GM12878 (cell line): ENCODE measurements at regions not wholly inside any gene's neighbourhood (a gene's known extent, or its start where the extent isn't known, plus 50 kb on each side); places are given as distances from the start of the nearest gene placed in this dataset.
A peak's percentile ranks its signal among the peaks of the same experiment; 100 is the strongest.

ENCODE experiments used
- ATAC-seq: fragments of 200-7000 bp; cut with Tn5 transposase; 3 replicates; pipeline ENCODE4 v1.9.1; 2020; ENCODE audit warnings: mild to moderate bottlenecking, moderate library complexity
- BruUV-seq: library from RNA; stranded (reverse); fragments of 400-500 nt; replicated peaks from 2 replicates; lab custom pipeline; 2021; lab: Mats Ljungman, UMichigan
- CTCF ChIA-PET: fragments of 300-600 bp; sonication (Branson Sonifier 250); formaldehyde crosslinking; extraction: SDS; loops from one replicate; lab custom pipeline; 2021; ENCODE audit warnings: inconsistent platforms; lab: Yijun Ruan, JAX
- POLR2A ChIA-PET: fragments of 350-600 bp; formaldehyde crosslinking; extraction: SDS; loops from one replicate; lab custom pipeline; 2021; ENCODE audit warnings: inconsistent platforms; lab: Charles Lee
- RAD21 ChIA-PET: fragments of 300-600 bp; sonication (Branson Sonifier 250); formaldehyde crosslinking; loops from one replicate; lab custom pipeline; 2023; ENCODE audit warnings: antibody characterized with exemption; ENCODE audit not compliant: unreplicated experiment; lab: Charles Lee
- SMC1A ChIA-PET: fragments of 300-600 bp; sonication (Branson Sonifier 250); formaldehyde crosslinking; loops from one replicate; lab custom pipeline; 2023; ENCODE audit not compliant: unreplicated experiment, uncharacterized antibody; lab: Charles Lee
- DNase-seq: peaks from one replicate; pipeline ENCODE4 v3.0.0-alpha.2; 2011; ENCODE audit warnings: low read depth, low spot score
- FAIRE-seq: peaks from 3 replicates; lab custom pipeline; 2011; peaks lifted over from hg19 to GRCh38; lab: Jason Lieb, UNC
- H2AFZ ChIP-seq: 2 replicates; pipeline ENCODE4 v1.6.0; 2011; ENCODE audit warnings: low read depth, low read length, control low read depth; ENCODE audit not compliant: control insufficient read depth
- H3K27ac ChIP-seq: 2 replicates; pipeline ENCODE4 v1.5.1; 2011; ENCODE audit warnings: control low read depth; ENCODE audit not compliant: control insufficient read depth, insufficient read depth
- H3K27me3 ChIP-seq, 2 experiments: replicated peaks in 1 of 2; 2 replicates each; pipeline versions ENCODE4 v1.6.0 to v1.6.1; 2011; ENCODE audit warnings: low read length in 1 of 2; ENCODE audit not compliant: control insufficient read depth in 2 of 2, insufficient read depth in 2 of 2
- H3K36me3 ChIP-seq, 2 experiments: 2 replicates each; pipeline ENCODE4 v1.5.1; 2011; ENCODE audit warnings: low read length in 1 of 2; ENCODE audit not compliant: control insufficient read depth in 2 of 2, insufficient read depth in 2 of 2
- H3K4me1 ChIP-seq: 2 replicates; pipeline ENCODE4 v1.6.1; 2011; ENCODE audit warnings: mild to moderate bottlenecking, low read length, moderate library complexity, mixed read lengths; ENCODE audit not compliant: control insufficient read depth, insufficient read depth
- H3K4me2 ChIP-seq: 2 replicates; pipeline ENCODE4 v1.6.0; 2011; ENCODE audit warnings: control low read depth; ENCODE audit not compliant: control insufficient read depth, insufficient read depth
- H3K4me3 ChIP-seq: fragments of 200-600 bp; sonication (generic); 2 replicates; pipeline ENCODE4 v1.5.1; 2016
- H3K79me2 ChIP-seq: 2 replicates; pipeline ENCODE4 v1.6.0; 2011; ENCODE audit warnings: low read length; ENCODE audit not compliant: control insufficient read depth, insufficient read depth
- H3K9ac ChIP-seq: 2 replicates; pipeline ENCODE4 v1.8.0; 2011; ENCODE audit warnings: low read length, control low read depth, mixed read lengths; ENCODE audit not compliant: control insufficient read depth, insufficient read depth
- H3K9me3 ChIP-seq: replicated peaks from 3 replicates; pipeline ENCODE4 v1.5.1; 2011; ENCODE audit warnings: mild to moderate bottlenecking, low read length; ENCODE audit not compliant: control insufficient read depth, insufficient read depth
- H4K20me1 ChIP-seq: 2 replicates; pipeline ENCODE4 v1.6.0; 2011; ENCODE audit not compliant: control insufficient read depth, insufficient read depth
- CHD1 ChIP-seq: IDR thresholded peaks from 2 replicates; pipeline ENCODE4 v1.6.1; 2012; ENCODE audit warnings: low read depth, low read length, improper control_type of control experiment
- CHD4 ChIP-seq: fragments of 200-600 bp; sonication (generic); IDR thresholded peaks from 2 replicates; pipeline ENCODE4 v1.6.1; 2016; ENCODE audit warnings: mild to moderate bottlenecking
- ESRRA ChIP-seq: IDR thresholded peaks from 2 replicates; pipeline ENCODE4 v1.6.1; 2012; ENCODE audit warnings: mild to moderate bottlenecking, low read length, improper control_type of control experiment
- IKZF2 ChIP-seq, 2 experiments: fragments of 450-650 bp; IDR thresholded peaks; 2 replicates each; pipeline ENCODE4 v1.6.1; 2017; ENCODE audit warnings: mild to moderate bottlenecking in 2 of 2, moderate library complexity in 2 of 2
- IRF4 ChIP-seq: IDR thresholded peaks from 2 replicates; pipeline ENCODE4 v1.6.1; 2011; ENCODE audit warnings: low read depth, low read length
- KDM1A ChIP-seq: fragments of 200-600 bp; sonication (generic); IDR thresholded peaks from 2 replicates; pipeline ENCODE4 v1.6.1; 2016; ENCODE audit warnings: borderline replicate concordance
- RUNX3 ChIP-seq: IDR thresholded peaks from 2 replicates; pipeline ENCODE4 v1.6.1; 2012; ENCODE audit warnings: low read length, inconsistent platforms
- SIN3A ChIP-seq: IDR thresholded peaks from 2 replicates; pipeline ENCODE4 v1.6.1; 2012; ENCODE audit warnings: low read depth, low read length, improper control_type of control experiment
- SUPT20H ChIP-seq: IDR thresholded peaks from 2 replicates; pipeline ENCODE4 v1.6.1; 2011; ENCODE audit warnings: low read depth, mild to moderate bottlenecking, low read length, moderate library complexity, borderline replicate concordance; ENCODE audit not compliant: control insufficient read depth
- SUZ12 ChIP-seq: fragments of 200-600 bp; sonication (generic); IDR thresholded peaks from one replicate; pipeline ENCODE4 v1.6.1; 2018; ENCODE audit warnings: antibody characterized with exemption, mild to moderate bottlenecking; ENCODE audit not compliant: unreplicated experiment
- TBL1XR1 ChIP-seq: IDR thresholded peaks from 2 replicates; pipeline ENCODE4 v1.6.1; 2012; ENCODE audit warnings: low read depth, low read length, improper control_type of control experiment
- ZZZ3 ChIP-seq: IDR thresholded peaks from 2 replicates; pipeline ENCODE4 v1.6.1; 2011; ENCODE audit warnings: low read depth; ENCODE audit not compliant: control insufficient read depth, insufficient read length
- WGBS: methylation state at CpG from one replicate; pipeline ENCODE4 v1.1.6; 2016; ENCODE audit warnings: low lambda C conversion rate; ENCODE audit not compliant: insufficient replicate concordance, insufficient coverage; ENCODE audit errors: missing lambda C conversion rate; 5-methylcytosine and 5-hydroxymethylcytosine counted together
- in situ Hi-C: fragments of 300-500 bp; cut with MboI; formaldehyde crosslinking; loops from 9 replicates; pipeline ENCODE4 v1.14.3; 2018; ENCODE audit warnings: mixed read lengths
- intact Hi-C: fragments of 100-400 bp; cut with micrococcal nuclease; formaldehyde crosslinking; loops from one replicate; pipeline ENCODE4 v1.14.2; 2022; ENCODE audit not compliant: unreplicated experiment
- TF ChIP-seq, protein P1 (sequence below): fragments of 450-650 bp; IDR thresholded peaks from 2 replicates; pipeline ENCODE4 v1.6.1; 2016; ENCODE audit warnings: mild to moderate bottlenecking
- TF ChIP-seq, protein P2 (sequence below): IDR thresholded peaks from 2 replicates; pipeline ENCODE4 v1.6.1; 2012; ENCODE audit warnings: low read depth, low read length, improper control_type of control experiment
- TF ChIP-seq, protein P3 (sequence below): fragments of 450-650 bp; IDR thresholded peaks from 2 replicates; pipeline ENCODE4 v1.6.1; 2016; ENCODE audit warnings: mild to moderate bottlenecking, moderate library complexity, borderline replicate concordance

DNA sequence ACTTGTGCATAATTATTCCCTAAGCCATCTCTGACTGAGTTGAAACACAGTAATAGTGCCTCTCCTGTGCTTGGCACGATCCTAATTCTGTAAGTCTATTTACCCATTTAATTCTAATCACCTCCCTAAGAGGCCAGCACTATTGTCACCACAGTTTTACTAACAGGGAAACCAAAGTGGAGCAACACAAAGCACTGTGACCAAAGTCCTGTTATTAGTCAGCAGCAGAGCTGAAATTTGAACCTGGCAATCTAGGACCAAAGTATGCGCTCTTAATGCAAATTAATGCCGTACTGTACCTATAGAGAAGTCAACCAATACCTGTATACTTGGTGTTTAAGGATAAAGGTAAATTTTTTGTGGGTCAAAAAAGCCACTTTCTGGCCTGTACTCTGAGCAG lies 77.1 kb upstream of the CNTLN start:
- ATAC-seq, result peak; percentile 56

DNA sequence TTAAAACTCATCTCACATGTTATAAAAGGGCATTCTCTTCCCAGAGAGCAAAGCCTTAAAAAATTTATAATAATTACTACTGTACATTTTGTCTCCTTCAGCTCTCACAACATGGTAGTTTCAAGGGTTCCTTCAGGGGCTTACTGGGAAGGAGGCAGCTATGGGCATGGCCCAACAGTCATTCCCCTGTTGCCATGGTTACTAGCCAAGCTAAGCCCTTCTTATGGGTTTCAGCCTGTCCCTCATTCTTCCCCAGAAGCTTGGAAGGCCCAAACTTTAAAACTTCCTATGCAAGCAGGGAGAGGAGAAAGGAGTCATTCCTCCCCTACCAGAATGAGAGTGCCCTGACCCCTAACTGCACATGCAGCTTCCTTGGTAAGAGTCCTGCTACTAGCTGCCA lies 82.2 kb upstream of the CNTLN start:
- no peak for FAIRE-seq
- TF ChIP-seq ESRRA (no peak), SIN3A (no peak), SUPT20H (no peak), CHD4 (no peak), RUNX3 (no peak), ZZZ3 (no peak), CHD1 (no peak), SUZ12 (no peak)
- TF ChIP-seq, protein P1, sequence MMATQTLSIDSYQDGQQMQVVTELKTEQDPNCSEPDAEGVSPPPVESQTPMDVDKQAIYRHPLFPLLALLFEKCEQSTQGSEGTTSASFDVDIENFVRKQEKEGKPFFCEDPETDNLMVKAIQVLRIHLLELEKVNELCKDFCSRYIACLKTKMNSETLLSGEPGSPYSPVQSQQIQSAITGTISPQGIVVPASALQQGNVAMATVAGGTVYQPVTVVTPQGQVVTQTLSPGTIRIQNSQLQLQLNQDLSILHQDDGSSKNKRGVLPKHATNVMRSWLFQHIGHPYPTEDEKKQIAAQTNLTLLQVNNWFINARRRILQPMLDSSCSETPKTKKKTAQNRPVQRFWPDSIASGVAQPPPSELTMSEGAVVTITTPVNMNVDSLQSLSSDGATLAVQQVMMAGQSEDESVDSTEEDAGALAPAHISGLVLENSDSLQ, result no peak
- TF ChIP-seq, protein P2, sequence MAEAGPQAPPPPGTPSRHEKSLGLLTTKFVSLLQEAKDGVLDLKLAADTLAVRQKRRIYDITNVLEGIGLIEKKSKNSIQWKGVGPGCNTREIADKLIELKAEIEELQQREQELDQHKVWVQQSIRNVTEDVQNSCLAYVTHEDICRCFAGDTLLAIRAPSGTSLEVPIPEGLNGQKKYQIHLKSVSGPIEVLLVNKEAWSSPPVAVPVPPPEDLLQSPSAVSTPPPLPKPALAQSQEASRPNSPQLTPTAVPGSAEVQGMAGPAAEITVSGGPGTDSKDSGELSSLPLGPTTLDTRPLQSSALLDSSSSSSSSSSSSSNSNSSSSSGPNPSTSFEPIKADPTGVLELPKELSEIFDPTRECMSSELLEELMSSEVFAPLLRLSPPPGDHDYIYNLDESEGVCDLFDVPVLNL, result no peak
- TF ChIP-seq, protein P3, sequence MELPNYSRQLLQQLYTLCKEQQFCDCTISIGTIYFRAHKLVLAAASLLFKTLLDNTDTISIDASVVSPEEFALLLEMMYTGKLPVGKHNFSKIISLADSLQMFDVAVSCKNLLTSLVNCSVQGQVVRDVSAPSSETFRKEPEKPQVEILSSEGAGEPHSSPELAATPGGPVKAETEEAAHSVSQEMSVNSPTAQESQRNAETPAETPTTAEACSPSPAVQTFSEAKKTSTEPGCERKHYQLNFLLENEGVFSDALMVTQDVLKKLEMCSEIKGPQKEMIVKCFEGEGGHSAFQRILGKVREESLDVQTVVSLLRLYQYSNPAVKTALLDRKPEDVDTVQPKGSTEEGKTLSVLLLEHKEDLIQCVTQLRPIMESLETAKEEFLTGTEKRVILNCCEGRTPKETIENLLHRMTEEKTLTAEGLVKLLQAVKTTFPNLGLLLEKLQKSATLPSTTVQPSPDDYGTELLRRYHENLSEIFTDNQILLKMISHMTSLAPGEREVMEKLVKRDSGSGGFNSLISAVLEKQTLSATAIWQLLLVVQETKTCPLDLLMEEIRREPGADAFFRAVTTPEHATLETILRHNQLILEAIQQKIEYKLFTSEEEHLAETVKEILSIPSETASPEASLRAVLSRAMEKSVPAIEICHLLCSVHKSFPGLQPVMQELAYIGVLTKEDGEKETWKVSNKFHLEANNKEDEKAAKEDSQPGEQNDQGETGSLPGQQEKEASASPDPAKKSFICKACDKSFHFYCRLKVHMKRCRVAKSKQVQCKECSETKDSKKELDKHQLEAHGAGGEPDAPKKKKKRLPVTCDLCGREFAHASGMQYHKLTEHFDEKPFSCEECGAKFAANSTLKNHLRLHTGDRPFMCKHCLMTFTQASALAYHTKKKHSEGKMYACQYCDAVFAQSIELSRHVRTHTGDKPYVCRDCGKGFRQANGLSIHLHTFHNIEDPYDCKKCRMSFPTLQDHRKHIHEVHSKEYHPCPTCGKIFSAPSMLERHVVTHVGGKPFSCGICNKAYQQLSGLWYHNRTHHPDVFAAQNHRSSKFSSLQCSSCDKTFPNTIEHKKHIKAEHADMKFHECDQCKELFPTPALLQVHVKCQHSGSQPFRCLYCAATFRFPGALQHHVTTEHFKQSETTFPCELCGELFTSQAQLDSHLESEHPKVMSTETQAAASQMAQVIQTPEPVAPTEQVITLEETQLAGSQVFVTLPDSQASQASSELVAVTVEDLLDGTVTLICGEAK, result no peak

More for the DNA sequence above, 77.1 kb upstream of the CNTLN start:
- ChIA-PET CTCF (no interaction called here), RAD21 (no interaction called here), POLR2A (no interaction called here), SMC1A (interaction anchor here (0.6 to 1.0 kb wide), 2 partner anchors 9 to 10 kb away, joined by 3 to 4 read pairs; no protein-coding TSS in a partner anchor)
- BruUV-seq, result no TSS peak
- DNase-seq (no peak), FAIRE-seq (no peak)
- Histone ChIP-seq H3K27ac (no peak overlapping the region), H3K9me3 (no peaks in the 10 kb centered on the region), H3K4me3 (no peak overlapping the region), H3K27me3 (no peaks in the 10 kb centered on the region), H4K20me1 (no peaks in the 10 kb centered on the region), H3K9ac (no peak overlapping the region), H3K79me2 (no peaks in the 10 kb centered on the region), H2AFZ (no peak overlapping the region), H3K36me3 (no peaks in the 10 kb centered on the region), H3K4me2 (no peak overlapping the region), H3K4me1 (no peaks in the 10 kb centered on the region)
- 23% methylated on average over 3 of the region's 3 CpGs for WGBS
- TF ChIP-seq KDM1A (no peak), IRF4 (no peak), IKZF2 (IDR thresholded peaks at IDR 0.05) (no peak), TBL1XR1 (no peak)
- intact Hi-C loops (no loop called here), in situ Hi-C loops (no loop called here)

More for the DNA sequence above, 82.2 kb upstream of the CNTLN start:
- ChIA-PET POLR2A (interaction anchor here (0.6 kb wide), 1 partner anchor 390 kb away, joined by 3 read pairs; no protein-coding TSS in a partner anchor), CTCF (interaction anchor here (0.6 to 2.3 kb wide), 6 partner anchors 10 to 1202 kb away, joined by 3 to 7 read pairs (median 3); no protein-coding TSS in a partner anchor), SMC1A (no interaction called here), RAD21 (no interaction called here)
- Histone ChIP-seq H3K79me2 (no peaks in the 10 kb centered on the region), H3K4me1 (no peaks in the 10 kb centered on the region), H3K9me3 (no peaks in the 10 kb centered on the region), H4K20me1 (no peaks in the 10 kb centered on the region), H3K4me2 (no peak overlapping the region), H3K9ac (no peak overlapping the region), H2AFZ (no peak overlapping the region), H3K27me3 (no peaks in the 10 kb centered on the region), H3K36me3 (no peaks in the 10 kb centered on the region), H3K4me3 (no peak overlapping the region), H3K27ac (no peak overlapping the region)
- BruUV-seq, result no TSS peak
- in situ Hi-C loops (no loop called here), intact Hi-C loops (no loop called here)
- DNase-seq (no peak), ATAC-seq (no peak)
